ENCODE measurements at regions not wholly inside any gene's neighbourhood (a gene's known extent, or its start where the extent isn't known, plus 50 kb on each side); places are given as distances from the start of the nearest gene placed in this dataset.

GRCh38 chr13:104584481-104584880 lies 1518.3 kb upstream of the SLC10A2 start:
- DNase-seq: no peak
- H3K4me3 Mint-ChIP-seq: no peak overlapping the region
- peaks cover 21% of the 10 kb centered on the region; the same call in 1 of the 2 replicates for H3K9me3 Mint-ChIP-seq
- H3K4me1 Mint-ChIP-seq (ENCODE audit: low read depth): peaks cover 19% of the 10 kb centered on the region; the same call in 1 of the 2 replicates
- no peak overlapping the region for H3K27ac Mint-ChIP-seq
- no peaks in the 10 kb centered on the region for H3K36me3 Mint-ChIP-seq (ENCODE audit: low read depth)
- H3K27me3 Mint-ChIP-seq (ENCODE audit: insufficient read depth): no peaks in the 10 kb centered on the region; the same call in 1 of the 2 replicates
- TF ChIP-seq, protein P1, sequence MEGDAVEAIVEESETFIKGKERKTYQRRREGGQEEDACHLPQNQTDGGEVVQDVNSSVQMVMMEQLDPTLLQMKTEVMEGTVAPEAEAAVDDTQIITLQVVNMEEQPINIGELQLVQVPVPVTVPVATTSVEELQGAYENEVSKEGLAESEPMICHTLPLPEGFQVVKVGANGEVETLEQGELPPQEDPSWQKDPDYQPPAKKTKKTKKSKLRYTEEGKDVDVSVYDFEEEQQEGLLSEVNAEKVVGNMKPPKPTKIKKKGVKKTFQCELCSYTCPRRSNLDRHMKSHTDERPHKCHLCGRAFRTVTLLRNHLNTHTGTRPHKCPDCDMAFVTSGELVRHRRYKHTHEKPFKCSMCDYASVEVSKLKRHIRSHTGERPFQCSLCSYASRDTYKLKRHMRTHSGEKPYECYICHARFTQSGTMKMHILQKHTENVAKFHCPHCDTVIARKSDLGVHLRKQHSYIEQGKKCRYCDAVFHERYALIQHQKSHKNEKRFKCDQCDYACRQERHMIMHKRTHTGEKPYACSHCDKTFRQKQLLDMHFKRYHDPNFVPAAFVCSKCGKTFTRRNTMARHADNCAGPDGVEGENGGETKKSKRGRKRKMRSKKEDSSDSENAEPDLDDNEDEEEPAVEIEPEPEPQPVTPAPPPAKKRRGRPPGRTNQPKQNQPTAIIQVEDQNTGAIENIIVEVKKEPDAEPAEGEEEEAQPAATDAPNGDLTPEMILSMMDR (IDR thresholded peaks at IDR 0.05): no peak

DNA sequence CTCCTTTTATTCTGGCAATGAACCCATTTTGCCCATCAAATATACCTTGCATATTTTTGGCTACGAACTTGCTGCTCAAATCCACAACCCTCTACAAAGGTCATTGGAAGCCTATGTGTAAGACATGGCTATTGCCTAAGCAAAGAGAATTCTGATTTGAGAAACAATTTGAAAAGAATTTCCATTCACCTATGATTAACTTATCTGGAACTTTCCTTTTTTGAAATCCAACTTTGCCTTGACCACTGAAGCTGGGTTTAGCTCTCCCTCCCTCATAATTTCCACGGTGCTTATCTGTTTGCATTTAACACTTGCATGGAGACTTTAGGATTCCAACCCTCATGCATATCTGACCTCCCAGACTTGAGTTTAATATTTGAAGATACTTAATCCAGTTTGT lies 1514.7 kb upstream of the SLC10A2 start:
- no peaks in the 10 kb centered on the region for H3K36me3 Mint-ChIP-seq (ENCODE audit: low read depth)
- H3K9me3 Mint-ChIP-seq: peaks cover 14% of the 10 kb centered on the region; the same call in 1 of the 2 replicates
- H3K4me1 Mint-ChIP-seq (ENCODE audit: low read depth): peaks cover 4% of the 10 kb centered on the region; the same call in 1 of the 2 replicates
- H3K27ac Mint-ChIP-seq: no peak overlapping the region
- TF ChIP-seq, protein P1 (IDR thresholded peaks at IDR 0.05): no peak
- H3K27me3 Mint-ChIP-seq (ENCODE audit: insufficient read depth): no peaks in the 10 kb centered on the region; the same call in 1 of the 2 replicates
- no peak overlapping the region for H3K4me3 Mint-ChIP-seq
- no peak for DNase-seq

DNA sequence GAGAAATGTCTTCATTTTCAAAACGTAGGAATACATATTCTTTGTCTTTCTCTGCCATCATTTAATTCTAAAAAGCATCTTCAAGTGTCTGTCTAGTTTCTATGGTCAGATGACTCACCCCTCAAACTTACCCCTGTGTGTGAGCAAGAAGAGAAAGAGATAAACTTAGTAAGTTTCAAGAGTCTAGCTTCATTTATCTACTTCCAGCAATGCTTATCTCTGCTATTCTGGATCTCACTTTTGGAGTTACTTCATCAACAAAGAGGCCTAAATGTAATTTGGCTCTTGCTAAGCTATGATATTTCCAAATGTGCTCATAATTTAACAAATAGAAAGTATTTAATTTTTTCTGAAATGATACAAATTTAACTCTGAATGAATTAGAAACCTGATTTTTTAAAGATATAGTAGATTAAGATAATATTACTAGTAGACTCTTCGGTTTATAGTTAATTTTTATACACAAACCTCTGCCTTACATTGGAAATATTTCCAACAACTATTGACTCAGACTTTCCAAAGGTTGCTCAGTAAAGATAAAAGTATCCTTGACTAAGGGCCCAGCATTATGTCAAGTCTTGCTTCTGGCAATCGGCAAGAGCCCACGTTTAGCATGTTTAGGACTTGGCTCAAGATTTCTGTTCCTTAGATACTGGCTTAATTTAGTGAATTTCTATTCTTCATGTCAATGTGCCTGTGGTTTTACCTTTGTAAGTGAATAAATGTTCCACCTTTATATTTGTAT lies 1511.0 kb upstream of the SLC10A2 start:
- H3K27me3 Mint-ChIP-seq (ENCODE audit: insufficient read depth): peaks cover 2% of the 10 kb centered on the region; the same call in 1 of the 2 replicates
- H3K27ac Mint-ChIP-seq: no peak overlapping the region
- DNase-seq: no peak
- TF ChIP-seq, protein P1 (IDR thresholded peaks at IDR 0.05): no peak
- H3K4me1 Mint-ChIP-seq (ENCODE audit: low read depth): no peaks in the 10 kb centered on the region; the same call in 1 of the 2 replicates
- H3K36me3 Mint-ChIP-seq (ENCODE audit: low read depth): no peaks in the 10 kb centered on the region
- H3K4me3 Mint-ChIP-seq: no peak overlapping the region
- peaks cover 14% of the 10 kb centered on the region; the same call in 1 of the 2 replicates for H3K9me3 Mint-ChIP-seq

GRCh38 chr13:104571893-104572229 lies 1505.6 kb upstream of the SLC10A2 start:
- no peak overlapping the region for H3K27ac Mint-ChIP-seq
- DNase-seq: no peak
- TF ChIP-seq, protein P1 (IDR thresholded peaks at IDR 0.05): peak; percentile 3
- H3K36me3 Mint-ChIP-seq (ENCODE audit: low read depth): no peaks in the 10 kb centered on the region
- peaks cover 12% of the 10 kb centered on the region; the same call in 1 of the 2 replicates for H3K4me1 Mint-ChIP-seq (ENCODE audit: low read depth)
- peaks cover 4% of the 10 kb centered on the region; the same call in 1 of the 2 replicates for H3K9me3 Mint-ChIP-seq
- H3K4me3 Mint-ChIP-seq: peak overlapping the region; percentile 59; the same call in 1 of the 2 replicates
- H3K27me3 Mint-ChIP-seq (ENCODE audit: insufficient read depth): peaks cover 2% of the 10 kb centered on the region; the same call in 1 of the 2 replicates

GRCh38 chr13:104571161-104571892 lies 1505.1 kb upstream of the SLC10A2 start:
- peaks cover 4% of the 10 kb centered on the region; the same call in 1 of the 2 replicates for H3K9me3 Mint-ChIP-seq
- no peaks in the 10 kb centered on the region for H3K36me3 Mint-ChIP-seq (ENCODE audit: low read depth)
- TF ChIP-seq, protein P1 (IDR thresholded peaks at IDR 0.05): peak; percentile 76
- DNase-seq: peak; percentile 54
- peaks cover 2% of the 10 kb centered on the region; the same call in 1 of the 2 replicates for H3K27me3 Mint-ChIP-seq (ENCODE audit: insufficient read depth)
- peak overlapping the region; percentile 59; the same call in 1 of the 2 replicates for H3K4me3 Mint-ChIP-seq
- H3K4me1 Mint-ChIP-seq (ENCODE audit: low read depth): peaks cover 12% of the 10 kb centered on the region; the same call in 1 of the 2 replicates
- H3K27ac Mint-ChIP-seq: no peak overlapping the region
